Breast epithelium (tissue), 3 donors: ENCODE measurements at regions not wholly inside any gene's neighbourhood (a gene's known extent, or its start where the extent isn't known, plus 50 kb on each side); places are given as distances from the start of the nearest gene placed in this dataset.

Experiments used
- POLR2A ChIP-seq: fragments of 450-650 bp; IDR thresholded peaks from one replicate; pipeline ENCODE4 v1.6.1; 2016; ENCODE audit warnings: antibody characterized with exemption, mild to moderate bottlenecking, moderate library complexity
- POLR2AphosphoS5 ChIP-seq, 3 donors: sonication (generic); formaldehyde crosslinking; IDR thresholded peaks; one replicate each; pipeline ENCODE4 v1.6.1; 2017; ENCODE audit warnings: antibody characterized with exemption in 3 of 3
- TF ChIP-seq, protein P1 (sequence below), 3 donors: fragments of 450-650 bp; IDR thresholded peaks; one replicate each; pipeline ENCODE4 v1.5.1; 2016 to 2017; ENCODE audit warnings: antibody characterized with exemption in 3 of 3, mild to moderate bottlenecking in 3 of 3, moderate library complexity in 3 of 3

DNA sequence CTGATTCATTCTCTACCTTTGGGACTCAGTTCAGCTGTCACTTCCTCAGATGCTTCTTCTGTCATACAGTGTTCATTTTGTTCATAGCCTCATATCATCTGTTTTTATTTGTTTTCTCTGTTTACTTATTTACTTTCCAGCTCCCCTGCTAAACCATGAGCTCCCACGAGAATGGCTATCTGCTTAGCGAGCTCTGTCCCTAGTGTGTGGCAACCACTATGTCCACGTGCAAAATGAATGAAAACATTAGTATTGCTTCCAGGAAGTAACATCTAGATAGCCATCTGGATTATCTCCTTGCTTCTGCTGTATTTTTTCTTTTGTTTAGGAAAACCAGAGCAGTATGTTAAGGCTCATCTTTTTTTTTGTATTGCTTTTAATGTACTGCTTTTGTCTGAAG is 417.0 kb upstream of the SLC35B3 start:
- no peak for TF ChIP-seq POLR2AphosphoS5 (IDR thresholded peaks at IDR 0.05)
- TF ChIP-seq, protein P1, sequence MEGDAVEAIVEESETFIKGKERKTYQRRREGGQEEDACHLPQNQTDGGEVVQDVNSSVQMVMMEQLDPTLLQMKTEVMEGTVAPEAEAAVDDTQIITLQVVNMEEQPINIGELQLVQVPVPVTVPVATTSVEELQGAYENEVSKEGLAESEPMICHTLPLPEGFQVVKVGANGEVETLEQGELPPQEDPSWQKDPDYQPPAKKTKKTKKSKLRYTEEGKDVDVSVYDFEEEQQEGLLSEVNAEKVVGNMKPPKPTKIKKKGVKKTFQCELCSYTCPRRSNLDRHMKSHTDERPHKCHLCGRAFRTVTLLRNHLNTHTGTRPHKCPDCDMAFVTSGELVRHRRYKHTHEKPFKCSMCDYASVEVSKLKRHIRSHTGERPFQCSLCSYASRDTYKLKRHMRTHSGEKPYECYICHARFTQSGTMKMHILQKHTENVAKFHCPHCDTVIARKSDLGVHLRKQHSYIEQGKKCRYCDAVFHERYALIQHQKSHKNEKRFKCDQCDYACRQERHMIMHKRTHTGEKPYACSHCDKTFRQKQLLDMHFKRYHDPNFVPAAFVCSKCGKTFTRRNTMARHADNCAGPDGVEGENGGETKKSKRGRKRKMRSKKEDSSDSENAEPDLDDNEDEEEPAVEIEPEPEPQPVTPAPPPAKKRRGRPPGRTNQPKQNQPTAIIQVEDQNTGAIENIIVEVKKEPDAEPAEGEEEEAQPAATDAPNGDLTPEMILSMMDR (IDR thresholded peaks at IDR 0.05) = no peak
- TF ChIP-seq POLR2A = no peak
